K562 (cell line): ENCODE measurements at regions not wholly inside any gene's neighbourhood (a gene's known extent, or its start where the extent isn't known, plus 50 kb on each side); places are given as distances from the start of the nearest gene placed in this dataset.

ENCODE experiments used
- ATAC-seq: fragments of 200-7000 bp; cut with Tn5 transposase; 3 replicates; pipeline ENCODE4 v1.9.1; 2020; ENCODE audit warnings: moderate library complexity
- BruUV-seq: library from RNA; stranded (reverse); fragments of 400-500 nt; replicated peaks from 2 replicates; lab custom pipeline; 2021; lab: Mats Ljungman, UMichigan
- CTCF ChIA-PET: fragments of 300-600 bp; formaldehyde crosslinking; extraction: SDS; loops from one replicate; lab custom pipeline; 2021; ENCODE audit warnings: low intra/inter-chr PET ratio; lab: Yijun Ruan, JAX
- POLR2A ChIA-PET: fragments of 300-600, 350-650 bp; sonication (Branson Sonifier 250); formaldehyde crosslinking; extraction: SDS; loops from one replicate; lab custom pipeline; 2021; ENCODE audit warnings: antibody characterized with exemption, inconsistent platforms; lab: Yijun Ruan, JAX
- DNase-seq, 4 experiments: peaks; one replicate each; pipeline versions ENCODE4 v3.0.0 to v3.0.0-alpha.2; 2011 to 2018; ENCODE audit warnings: low spot score in 3 of 4, mixed read lengths in 3 of 4; ENCODE audit errors: extremely low read depth in 1 of 4
- FAIRE-seq: peaks from 2 replicates; lab custom pipeline; 2011; peaks lifted over from hg19 to GRCh38; lab: Jason Lieb, UNC
- H2AFZ ChIP-seq: 2 replicates; pipeline ENCODE4 v1.6.0; 2011; ENCODE audit warnings: low read depth, low read length, control low read depth, inconsistent platforms
- H3K27ac ChIP-seq: fragments of 200-600 bp; 3 replicates; pipeline ENCODE4 v1.8.0; 2011; ENCODE audit warnings: low read depth, mild to moderate bottlenecking, control low read depth, inconsistent platforms, low read length, moderate library complexity, mixed read lengths; ENCODE audit errors: extremely low read depth
- H3K27me3 ChIP-seq, 2 experiments: fragments of 300-600 bp in 1 of 2; 2 replicates in 1 of 2; 3 replicates in 1 of 2; pipeline versions ENCODE4 v1.6.0 to v1.8.0; 2011; ENCODE audit warnings: inconsistent platforms in 2 of 2, low read length in 2 of 2, mild to moderate bottlenecking in 1 of 2, mixed read lengths in 1 of 2, moderate library complexity in 1 of 2; ENCODE audit not compliant: control insufficient read depth in 2 of 2, insufficient read depth in 2 of 2
- H3K36me3 ChIP-seq: fragments of 300-600 bp; 3 replicates; pipeline ENCODE4 v1.8.0; 2011; ENCODE audit warnings: mild to moderate bottlenecking, low read length, inconsistent platforms; ENCODE audit not compliant: control insufficient read depth, insufficient read depth
- H3K4me1 ChIP-seq, 2 experiments: fragments of 200-600 bp in 1 of 2; replicated peaks in 1 of 2; 2 replicates in 1 of 2; 3 replicates in 1 of 2; pipeline versions ENCODE4 v1.5.1 to v1.8.0; 2011; ENCODE audit warnings: inconsistent platforms in 2 of 2, low read length in 2 of 2, mild to moderate bottlenecking in 1 of 2, mixed read lengths in 1 of 2, moderate library complexity in 1 of 2; ENCODE audit not compliant: control insufficient read depth in 2 of 2, insufficient read depth in 2 of 2
- H3K4me2 ChIP-seq: 2 replicates; pipeline ENCODE4 v1.6.1; 2011; ENCODE audit warnings: low read length, control low read depth, inconsistent platforms, mixed read lengths; ENCODE audit not compliant: insufficient read depth
- H3K4me3 ChIP-seq: fragments of 200-600 bp; sonication (generic), shearing (Covaris generic); 2 replicates; pipeline ENCODE4 v1.5.1; 2016; ENCODE audit warnings: control low read depth, inconsistent platforms
- H3K79me2 ChIP-seq: fragments of 200-600 bp; 3 replicates; pipeline ENCODE4 v1.8.0; 2011; ENCODE audit warnings: low read length, inconsistent platforms; ENCODE audit not compliant: control insufficient read depth, insufficient read depth
- H3K9ac ChIP-seq, 2 experiments: 2 replicates each; pipeline versions ENCODE4 v1.6.0 to v1.6.1; 2011; ENCODE audit warnings: low read depth in 2 of 2, low read length in 2 of 2, control low read depth in 1 of 2, inconsistent platforms in 1 of 2, mild to moderate bottlenecking in 1 of 2, mixed read lengths in 1 of 2; ENCODE audit not compliant: insufficient read depth in 1 of 2
- H3K9me1 ChIP-seq: one replicate; pipeline ENCODE4 v1.6.0; 2011; ENCODE audit warnings: inconsistent platforms, mild to moderate bottlenecking, low read length, moderate library complexity; ENCODE audit not compliant: control insufficient read depth, insufficient read depth
- H3K9me3 ChIP-seq: replicated peaks from 2 replicates; pipeline ENCODE4 v1.5.1; 2011; ENCODE audit warnings: low read depth, low read length, inconsistent platforms; ENCODE audit not compliant: control insufficient read depth, insufficient read depth
- H4K20me1 ChIP-seq: replicated peaks from 2 replicates; pipeline ENCODE4 v1.6.1; 2011; ENCODE audit warnings: low read length, inconsistent platforms, mixed read lengths; ENCODE audit not compliant: control insufficient read depth, insufficient read depth
- HDAC6 ChIP-seq: IDR thresholded peaks from 2 replicates; pipeline ENCODE4 v1.6.1; 2012; ENCODE audit warnings: low read depth, mild to moderate bottlenecking, control low read depth, inconsistent platforms, low read length, moderate library complexity
- HNRNPH1 ChIP-seq: fragments of 200-400 bp; formaldehyde crosslinking; optimal IDR thresholded peaks from 2 replicates; pipeline ENCODE3; 2017; ENCODE audit warnings: low read depth, mild to moderate bottlenecking, low read length, moderate library complexity
- NR2F6 ChIP-seq: fragments of 450-650 bp; formaldehyde crosslinking; IDR thresholded peaks from 2 replicates; pipeline ENCODE4 v1.4.0; 2020; ENCODE audit warnings: mild to moderate bottlenecking
- PHF20 ChIP-seq: fragments of 450-650 bp; IDR thresholded peaks from 2 replicates; pipeline ENCODE4 v1.6.1; 2018; ENCODE audit not compliant: partially characterized antibody
- PRDM10 ChIP-seq: fragments of 450-650 bp; IDR thresholded peaks from 2 replicates; pipeline ENCODE4 v1.6.1; 2018; ENCODE audit not compliant: partially characterized antibody
- RAD51 ChIP-seq: fragments of 450-650 bp; IDR thresholded peaks from 2 replicates; pipeline ENCODE4 v1.7.1; 2016; ENCODE audit warnings: low read depth, mild to moderate bottlenecking, borderline replicate concordance
- RB1 ChIP-seq: fragments of 450-650 bp; IDR thresholded peaks from 2 replicates; pipeline ENCODE4 v1.6.1; 2017; ENCODE audit warnings: low read depth, mild to moderate bottlenecking
- RBM39 ChIP-seq: fragments of 200-400 bp; formaldehyde crosslinking; optimal IDR thresholded peaks from 2 replicates; pipeline ENCODE3; 2018; ENCODE audit warnings: low read depth, low read length
- UBTF ChIP-seq, 2 experiments: IDR thresholded peaks; 2 replicates each; pipeline ENCODE4 v1.6.1; 2012; ENCODE audit warnings: improper control_type of control experiment in 2 of 2, low read depth in 2 of 2, low read length in 2 of 2, borderline replicate concordance in 1 of 2
- ZBTB12 ChIP-seq: fragments of 250-450 bp; sonication (Bioruptor Pico); IDR thresholded peaks from 2 replicates; pipeline ENCODE4 v1.4.0; 2020
- ZNF79 ChIP-seq: fragments of 250-450 bp; sonication (Bioruptor Pico); IDR thresholded peaks from 2 replicates; pipeline ENCODE4 v1.4.0; 2020; ENCODE audit warnings: low read depth, mild to moderate bottlenecking, moderate library complexity
- WGBS: fragments of 100-300 bp; shearing (Covaris generic); methylation state at CpG from one replicate; pipeline ENCODE4 v1.1.6; 2016; ENCODE audit warnings: low coverage, mixed read lengths; ENCODE audit not compliant: insufficient coverage; ENCODE audit errors: missing lambda C conversion rate; 5-methylcytosine and 5-hydroxymethylcytosine counted together
- in situ Hi-C: fragments of 300-500 bp; cut with MboI; formaldehyde crosslinking; loops from 4 replicates; pipeline ENCODE4 v1.15.0; 2018; ENCODE audit warnings: inconsistent platforms, mixed read lengths
- intact Hi-C: fragments of 100-400 bp; cut with micrococcal nuclease; formaldehyde crosslinking; loops from 2 replicates; pipeline ENCODE4 v1.14.2; 2022

- H3K4me3 ChIP-seq, result no peak overlapping the region
- in situ Hi-C loops (no loop called here), intact Hi-C loops (no loop called here)
- no peaks in the 10 kb centered on the region; a peak in 1 of 5 replicates for H3K27me3 ChIP-seq
- H2AFZ ChIP-seq, result no peak overlapping the region
- FAIRE-seq, result no peak
- DNase-seq, result no peak
- no peaks in the 10 kb centered on the region for H3K9me1 ChIP-seq
- H3K9me3 ChIP-seq, result no peaks in the 10 kb centered on the region
- WGBS, result 0% methylated on average over 2 of the region's 5 CpGs
- ChIA-PET CTCF (no interaction called here), POLR2A (no interaction called here)
- no peaks in the 10 kb centered on the region for H3K36me3 ChIP-seq
- H3K4me1 ChIP-seq, result no peaks in the 10 kb centered on the region
- no TSS peak for BruUV-seq
- TF ChIP-seq NR2F6 (no peak), PHF20 (no peak), RB1 (no peak), UBTF (IDR thresholded peaks at IDR 0.05; ENCODE audit: borderline replicate concordance in 1 of 2, low read depth in 2 of 2, low read length in 2 of 2) (no peak), ZNF79 (no peak), HDAC6 (no peak), HNRNPH1 (no peak), RAD51 (no peak), RBM39 (no peak), ZBTB12 (CRISPR knock-in tag) (no peak), PRDM10 (no peak)
- H3K9ac ChIP-seq, result no peak overlapping the region
- no peaks in the 10 kb centered on the region for H4K20me1 ChIP-seq
- no peak overlapping the region for H3K4me2 ChIP-seq
- H3K27ac ChIP-seq, result no peak overlapping the region
- no peak for ATAC-seq
- H3K79me2 ChIP-seq, result no peaks in the 10 kb centered on the region
Observed at GRCh38 chrX:131213400-131213799, 75.7 kb downstream of the IGSF1 start.
